ENCODE measurements at regions not wholly inside any gene's neighbourhood (a gene's known extent, or its start where the extent isn't known, plus 50 kb on each side); places are given as distances from the start of the nearest gene placed in this dataset.

DNA sequence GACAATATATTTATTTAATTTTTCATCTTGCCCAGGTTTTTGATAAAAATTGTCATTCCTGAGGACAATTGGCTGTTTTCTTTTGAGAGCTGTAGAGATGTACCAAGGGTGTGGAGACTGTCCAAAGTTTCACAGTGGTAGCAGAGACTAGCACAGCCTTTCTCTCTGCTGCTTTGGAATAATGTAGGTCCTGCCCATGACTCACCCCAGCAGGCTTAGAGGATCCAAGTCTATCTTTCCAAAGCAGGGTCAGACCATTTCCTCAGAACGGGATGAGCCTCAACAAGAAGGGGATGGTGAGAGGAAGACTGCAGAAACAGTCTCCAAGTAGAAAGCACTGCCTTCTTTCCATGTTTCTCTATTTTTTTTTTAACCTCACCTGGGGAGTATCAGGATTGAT is 131.5 kb upstream of the RPL34 start:
- no peak for TF ChIP-seq CTCF (IDR thresholded peaks at IDR 0.05; ENCODE audit: insufficient read depth, low read depth, low read length, missing control alignments)
- no peak for DNase-seq (ENCODE audit: low read depth)
- no peak overlapping the region for H3K4me3 ChIP-seq (ENCODE audit: low read depth, low read length)

GRCh38 chr4:108486046-108486445 is 134.3 kb upstream of the RPL34 start:
- peak; percentile 24 for DNase-seq (ENCODE audit: low read depth)
- TF ChIP-seq CTCF (IDR thresholded peaks at IDR 0.05; ENCODE audit: insufficient read depth, low read depth, low read length, missing control alignments) = no peak
- H3K4me3 ChIP-seq (ENCODE audit: low read depth, low read length) = no peak overlapping the region

GRCh38 chr4:108484187-108484586 is 136.2 kb upstream of the RPL34 start:
- H3K4me3 ChIP-seq (ENCODE audit: low read depth, low read length) = no peak overlapping the region
- DNase-seq (ENCODE audit: low read depth) = peak; percentile 15

DNA sequence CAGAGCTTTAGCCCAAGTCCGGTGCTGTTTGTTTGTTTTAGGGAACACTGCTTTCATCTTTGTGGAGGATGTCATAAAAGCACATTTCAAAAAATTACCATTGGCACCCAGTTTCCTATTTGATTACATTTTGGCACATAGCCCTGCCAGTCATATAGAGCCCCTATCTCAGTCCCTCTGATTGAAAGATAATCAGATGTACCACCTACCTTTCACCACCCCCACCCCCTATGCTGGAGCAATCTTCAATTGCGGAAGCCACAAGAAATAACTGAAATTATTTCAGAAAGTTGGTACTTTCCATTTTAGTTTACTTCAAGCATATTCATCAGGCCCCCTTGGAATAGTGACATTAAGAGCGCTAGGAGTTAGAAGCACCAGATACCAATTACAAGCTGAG is 136.7 kb upstream of the RPL34 start:
- TF ChIP-seq CTCF (IDR thresholded peaks at IDR 0.05; ENCODE audit: insufficient read depth, low read depth, low read length, missing control alignments) = no peak
- H3K4me3 ChIP-seq (ENCODE audit: low read depth, low read length) = no peak overlapping the region
- no peak for DNase-seq (ENCODE audit: low read depth)

More at GRCh38 chr4:108484187-108484586, 136.2 kb upstream of the RPL34 start:
- no peak for TF ChIP-seq CTCF (IDR thresholded peaks at IDR 0.05; ENCODE audit: insufficient read depth, low read depth, low read length, missing control alignments)

DNA sequence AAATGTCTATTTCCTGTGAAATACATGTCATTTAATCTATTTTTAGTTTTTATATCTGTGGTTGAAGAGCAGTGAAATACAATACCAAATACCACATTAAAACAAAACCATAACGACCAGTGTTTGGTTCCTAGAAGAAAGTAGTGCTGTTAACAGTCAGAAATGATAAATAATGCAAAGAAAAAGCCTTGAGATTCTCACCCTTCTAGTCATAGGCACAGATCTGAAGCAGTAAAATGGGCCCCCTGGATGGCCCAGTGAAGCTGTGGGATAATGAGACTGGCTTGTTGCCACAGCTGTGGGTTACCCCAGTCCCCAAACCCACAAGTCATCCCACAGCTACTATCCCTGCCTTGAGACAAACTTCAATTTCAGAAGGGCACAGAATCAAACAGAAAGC is 137.3 kb upstream of the RPL34 start:
- DNase-seq (ENCODE audit: low read depth) = peak; percentile 47
- peak overlapping the region; percentile 10; the same call in 1 of the 2 replicates for H3K4me3 ChIP-seq (ENCODE audit: low read depth, low read length)

DNA sequence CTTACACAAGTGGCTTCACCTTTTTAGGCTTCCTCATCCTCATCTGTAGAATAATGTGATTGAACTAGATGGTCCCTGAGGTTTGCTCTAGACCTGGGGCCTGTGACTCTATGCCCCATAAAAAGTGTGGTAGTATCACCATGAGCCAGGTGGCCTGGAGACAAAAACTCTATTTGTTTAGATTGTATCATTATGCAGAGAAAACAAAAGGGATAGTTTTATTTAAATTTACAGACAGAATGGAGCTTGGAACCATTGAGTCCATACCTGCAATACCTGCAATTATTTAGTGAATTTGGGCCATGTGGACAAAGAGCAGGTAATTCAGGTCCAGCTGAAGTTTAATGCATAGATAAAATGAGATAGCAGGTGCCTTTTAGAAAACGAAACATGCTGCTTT is 139.5 kb upstream of the RPL34 start:
- no peak for TF ChIP-seq CTCF (IDR thresholded peaks at IDR 0.05; ENCODE audit: insufficient read depth, low read depth, low read length, missing control alignments)
- H3K4me3 ChIP-seq (ENCODE audit: low read depth, low read length) = no peak overlapping the region
- no peak for DNase-seq (ENCODE audit: low read depth)

More for the DNA sequence above, 137.3 kb upstream of the RPL34 start:
- no peak for TF ChIP-seq CTCF (IDR thresholded peaks at IDR 0.05; ENCODE audit: insufficient read depth, low read depth, low read length, missing control alignments)

DNA sequence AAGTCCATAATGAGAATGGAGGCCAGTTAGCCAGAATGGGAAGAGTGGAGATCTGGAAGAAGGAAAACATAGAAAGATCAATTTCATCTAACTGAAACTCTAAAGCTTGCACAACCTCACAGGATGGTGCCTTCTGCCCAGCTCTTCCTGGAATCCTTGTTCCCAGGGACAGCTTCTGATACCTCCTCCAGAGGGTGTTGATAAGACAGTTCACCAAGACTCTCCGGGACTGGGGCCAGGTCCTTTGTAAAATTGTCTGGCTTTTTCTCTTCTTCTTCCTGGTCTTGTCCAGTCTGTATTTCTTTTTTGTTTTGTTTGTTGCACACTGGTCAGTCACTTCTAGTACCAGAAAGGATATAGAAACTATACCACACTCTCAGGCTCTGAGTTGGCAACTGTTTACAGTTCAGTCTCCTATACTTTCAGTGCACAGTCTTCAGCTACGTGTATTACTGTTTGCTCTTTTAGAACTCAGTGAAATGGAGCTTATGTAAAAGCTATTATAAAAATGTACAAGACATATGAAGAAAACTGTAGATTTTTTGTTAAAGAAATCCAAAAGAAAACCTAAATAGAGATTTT is 142.8 kb upstream of the RPL34 start:
- peak; percentile 47 for DNase-seq (ENCODE audit: low read depth)
- TF ChIP-seq CTCF (IDR thresholded peaks at IDR 0.05; ENCODE audit: insufficient read depth, low read depth, low read length, missing control alignments) = no peak
- H3K4me3 ChIP-seq (ENCODE audit: low read depth, low read length) = no peak overlapping the region

Data from GM12865 (cell line).